ENCODE measurements at regions not wholly inside any gene's neighbourhood (a gene's known extent, or its start where the extent isn't known, plus 50 kb on each side); places are given as distances from the start of the nearest gene placed in this dataset.

DNA sequence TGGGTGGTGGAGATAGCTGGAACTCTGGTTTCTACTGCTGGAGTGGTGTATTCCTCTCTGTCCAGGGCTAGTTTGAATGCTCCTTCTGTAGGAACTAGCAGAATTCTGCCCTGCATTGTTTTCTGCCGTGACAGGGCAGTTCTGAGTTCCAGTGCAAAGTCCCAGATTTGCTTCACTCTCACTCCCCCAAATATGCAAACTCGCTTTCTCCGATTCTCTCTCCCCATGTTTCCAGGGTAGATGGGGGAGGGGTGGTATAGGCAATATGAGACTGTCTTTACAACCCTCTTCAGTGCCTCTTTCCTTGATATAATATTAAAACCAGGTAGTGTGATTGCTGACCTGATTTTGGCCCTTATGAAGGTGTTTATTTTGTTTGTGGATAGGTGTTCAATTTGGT is 693.3 kb upstream of the GRM3 start (continued):
- TF ChIP-seq, protein P1, sequence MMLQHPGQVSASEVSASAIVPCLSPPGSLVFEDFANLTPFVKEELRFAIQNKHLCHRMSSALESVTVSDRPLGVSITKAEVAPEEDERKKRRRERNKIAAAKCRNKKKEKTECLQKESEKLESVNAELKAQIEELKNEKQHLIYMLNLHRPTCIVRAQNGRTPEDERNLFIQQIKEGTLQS (IDR thresholded peaks at IDR 0.05) = no peak

DNA sequence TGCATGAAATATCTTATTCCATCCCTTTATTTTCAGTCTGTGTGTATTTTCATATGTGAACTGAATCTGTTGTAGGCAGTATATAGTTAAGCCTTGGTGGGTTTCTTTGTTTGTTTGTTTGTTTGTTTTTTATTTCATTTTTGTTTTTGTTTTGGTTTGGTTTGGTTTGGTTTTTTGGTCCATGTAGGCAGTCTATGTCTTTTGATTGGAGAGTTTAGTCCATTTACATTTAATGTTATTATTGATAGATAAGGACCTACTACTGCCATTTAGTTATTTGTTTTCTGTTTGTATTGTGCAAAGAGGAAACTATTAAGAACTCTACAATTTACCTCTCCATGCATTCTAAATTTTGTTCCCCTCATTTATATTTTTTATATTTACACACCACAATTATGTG is 695.9 kb upstream of the GRM3 start:
- no peak for DNase-seq (ENCODE audit: low spot score)
- Histone ChIP-seq H3K4me1 (ENCODE audit: control insufficient read depth in 4 of 4, insufficient read depth in 4 of 4, low read length in 3 of 4) (no peaks in the 10 kb centered on the region), H3K4me3 (ENCODE audit: low read depth in 1 of 3, low read length in 3 of 3) (no peak overlapping the region), H3K27me3 (ENCODE audit: control insufficient read depth in 4 of 4, insufficient read depth in 4 of 4, low read length in 3 of 4) (no peaks in the 10 kb centered on the region), H3K36me3 (ENCODE audit: control insufficient read depth in 4 of 4, insufficient read depth in 3 of 4, low read depth in 1 of 4, low read length in 3 of 4) (no peaks in the 10 kb centered on the region), H3K9me3 (ENCODE audit: control insufficient read depth in 4 of 4, low read length in 3 of 4) (peaks cover 1 to 18% (median 2%) of the 10 kb centered on the region in 4 donors), H3K27ac (ENCODE audit: low read depth in 1 of 2, low read length in 2 of 2) (no peak overlapping the region), H3K9ac (ENCODE audit: low read depth in 1 of 2, low read length in 2 of 2) (no peak overlapping the region)
- TF ChIP-seq FOXA1 (IDR thresholded peaks at IDR 0.05) = no peak
- TF ChIP-seq SP1 (IDR thresholded peaks at IDR 0.05) = no peak
- TF ChIP-seq, protein P2, sequence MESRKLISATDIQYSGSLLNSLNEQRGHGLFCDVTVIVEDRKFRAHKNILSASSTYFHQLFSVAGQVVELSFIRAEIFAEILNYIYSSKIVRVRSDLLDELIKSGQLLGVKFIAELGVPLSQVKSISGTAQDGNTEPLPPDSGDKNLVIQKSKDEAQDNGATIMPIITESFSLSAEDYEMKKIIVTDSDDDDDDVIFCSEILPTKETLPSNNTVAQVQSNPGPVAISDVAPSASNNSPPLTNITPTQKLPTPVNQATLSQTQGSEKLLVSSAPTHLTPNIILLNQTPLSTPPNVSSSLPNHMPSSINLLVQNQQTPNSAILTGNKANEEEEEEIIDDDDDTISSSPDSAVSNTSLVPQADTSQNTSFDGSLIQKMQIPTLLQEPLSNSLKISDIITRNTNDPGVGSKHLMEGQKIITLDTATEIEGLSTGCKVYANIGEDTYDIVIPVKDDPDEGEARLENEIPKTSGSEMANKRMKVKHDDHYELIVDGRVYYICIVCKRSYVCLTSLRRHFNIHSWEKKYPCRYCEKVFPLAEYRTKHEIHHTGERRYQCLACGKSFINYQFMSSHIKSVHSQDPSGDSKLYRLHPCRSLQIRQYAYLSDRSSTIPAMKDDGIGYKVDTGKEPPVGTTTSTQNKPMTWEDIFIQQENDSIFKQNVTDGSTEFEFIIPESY (IDR thresholded peaks at IDR 0.05) = no peak
- TF ChIP-seq RXRA (IDR thresholded peaks at IDR 0.05) = no peak
- TF ChIP-seq FOXA2 (IDR thresholded peaks at IDR 0.05) = no peak
- no peak for TF ChIP-seq TAF1 (conservative IDR thresholded peaks at IDR 0.05)
- TF ChIP-seq, protein P3, sequence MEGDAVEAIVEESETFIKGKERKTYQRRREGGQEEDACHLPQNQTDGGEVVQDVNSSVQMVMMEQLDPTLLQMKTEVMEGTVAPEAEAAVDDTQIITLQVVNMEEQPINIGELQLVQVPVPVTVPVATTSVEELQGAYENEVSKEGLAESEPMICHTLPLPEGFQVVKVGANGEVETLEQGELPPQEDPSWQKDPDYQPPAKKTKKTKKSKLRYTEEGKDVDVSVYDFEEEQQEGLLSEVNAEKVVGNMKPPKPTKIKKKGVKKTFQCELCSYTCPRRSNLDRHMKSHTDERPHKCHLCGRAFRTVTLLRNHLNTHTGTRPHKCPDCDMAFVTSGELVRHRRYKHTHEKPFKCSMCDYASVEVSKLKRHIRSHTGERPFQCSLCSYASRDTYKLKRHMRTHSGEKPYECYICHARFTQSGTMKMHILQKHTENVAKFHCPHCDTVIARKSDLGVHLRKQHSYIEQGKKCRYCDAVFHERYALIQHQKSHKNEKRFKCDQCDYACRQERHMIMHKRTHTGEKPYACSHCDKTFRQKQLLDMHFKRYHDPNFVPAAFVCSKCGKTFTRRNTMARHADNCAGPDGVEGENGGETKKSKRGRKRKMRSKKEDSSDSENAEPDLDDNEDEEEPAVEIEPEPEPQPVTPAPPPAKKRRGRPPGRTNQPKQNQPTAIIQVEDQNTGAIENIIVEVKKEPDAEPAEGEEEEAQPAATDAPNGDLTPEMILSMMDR (IDR thresholded peaks at IDR 0.05; ENCODE audit: low read depth, low read length, missing input control) = no peak
- no peak for TF ChIP-seq YY1 (IDR thresholded peaks at IDR 0.05)

DNA sequence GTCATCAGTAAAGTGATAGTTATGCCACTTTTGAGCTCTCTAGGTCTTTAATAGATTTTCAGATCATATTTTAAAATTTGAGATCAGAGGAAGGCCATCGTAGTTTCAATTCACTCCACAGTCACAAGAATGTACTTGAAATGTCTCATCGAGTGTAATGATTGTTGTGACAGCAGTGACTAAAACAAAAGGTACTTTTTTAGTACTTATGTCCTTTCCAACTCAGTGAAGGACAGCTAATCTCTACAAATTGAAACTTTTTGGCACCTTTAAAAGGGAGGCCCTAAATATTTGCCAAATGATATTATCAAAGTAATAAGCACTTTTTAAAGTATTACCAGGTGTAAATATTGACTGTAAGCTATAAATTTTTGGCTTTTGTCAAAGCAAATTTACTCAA is 702.9 kb upstream of the GRM3 start:
- Histone ChIP-seq H3K27me3 (ENCODE audit: control insufficient read depth in 4 of 4, insufficient read depth in 4 of 4, low read length in 3 of 4) (no peaks in the 10 kb centered on the region), H3K36me3 (ENCODE audit: control insufficient read depth in 4 of 4, insufficient read depth in 3 of 4, low read depth in 1 of 4, low read length in 3 of 4) (no peaks in the 10 kb centered on the region), H3K4me3 (ENCODE audit: low read depth in 1 of 3, low read length in 3 of 3) (no peak overlapping the region), H3K4me1 (ENCODE audit: control insufficient read depth in 4 of 4, insufficient read depth in 4 of 4, low read length in 3 of 4) (no peaks in the 10 kb centered on the region), H3K27ac (ENCODE audit: low read depth in 1 of 2, low read length in 2 of 2) (no peak overlapping the region), H3K9me3 (ENCODE audit: control insufficient read depth in 4 of 4, low read length in 3 of 4) (peaks cover 0 to 3% (median 0%) of the 10 kb centered on the region in 4 donors), H3K9ac (ENCODE audit: low read depth in 1 of 2, low read length in 2 of 2) (no peak overlapping the region)
- no peak for TF ChIP-seq EGR1 (IDR thresholded peaks at IDR 0.05; ENCODE audit: low read depth in 2 of 2)
- TF ChIP-seq, protein P1 (IDR thresholded peaks at IDR 0.05) = no peak
- TF ChIP-seq, protein P4, sequence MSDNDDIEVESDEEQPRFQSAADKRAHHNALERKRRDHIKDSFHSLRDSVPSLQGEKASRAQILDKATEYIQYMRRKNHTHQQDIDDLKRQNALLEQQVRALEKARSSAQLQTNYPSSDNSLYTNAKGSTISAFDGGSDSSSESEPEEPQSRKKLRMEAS (IDR thresholded peaks at IDR 0.05) = no peak
- no peak for TF ChIP-seq FOXA2 (IDR thresholded peaks at IDR 0.05)
- TF ChIP-seq, protein P2 (IDR thresholded peaks at IDR 0.05) = no peak
- no peak for TF ChIP-seq YY1 (IDR thresholded peaks at IDR 0.05)
- no peak for TF ChIP-seq HNF4A (conservative IDR thresholded peaks at IDR 0.05)
- TF ChIP-seq NR2F2 (IDR thresholded peaks at IDR 0.05) = no peak
- TF ChIP-seq, protein P3 (IDR thresholded peaks at IDR 0.05; ENCODE audit: low read depth, low read length, missing input control) = no peak
- no peak for TF ChIP-seq SP1 (IDR thresholded peaks at IDR 0.05)
- TF ChIP-seq RXRA (IDR thresholded peaks at IDR 0.05) = no peak
- TF ChIP-seq, protein P5, sequence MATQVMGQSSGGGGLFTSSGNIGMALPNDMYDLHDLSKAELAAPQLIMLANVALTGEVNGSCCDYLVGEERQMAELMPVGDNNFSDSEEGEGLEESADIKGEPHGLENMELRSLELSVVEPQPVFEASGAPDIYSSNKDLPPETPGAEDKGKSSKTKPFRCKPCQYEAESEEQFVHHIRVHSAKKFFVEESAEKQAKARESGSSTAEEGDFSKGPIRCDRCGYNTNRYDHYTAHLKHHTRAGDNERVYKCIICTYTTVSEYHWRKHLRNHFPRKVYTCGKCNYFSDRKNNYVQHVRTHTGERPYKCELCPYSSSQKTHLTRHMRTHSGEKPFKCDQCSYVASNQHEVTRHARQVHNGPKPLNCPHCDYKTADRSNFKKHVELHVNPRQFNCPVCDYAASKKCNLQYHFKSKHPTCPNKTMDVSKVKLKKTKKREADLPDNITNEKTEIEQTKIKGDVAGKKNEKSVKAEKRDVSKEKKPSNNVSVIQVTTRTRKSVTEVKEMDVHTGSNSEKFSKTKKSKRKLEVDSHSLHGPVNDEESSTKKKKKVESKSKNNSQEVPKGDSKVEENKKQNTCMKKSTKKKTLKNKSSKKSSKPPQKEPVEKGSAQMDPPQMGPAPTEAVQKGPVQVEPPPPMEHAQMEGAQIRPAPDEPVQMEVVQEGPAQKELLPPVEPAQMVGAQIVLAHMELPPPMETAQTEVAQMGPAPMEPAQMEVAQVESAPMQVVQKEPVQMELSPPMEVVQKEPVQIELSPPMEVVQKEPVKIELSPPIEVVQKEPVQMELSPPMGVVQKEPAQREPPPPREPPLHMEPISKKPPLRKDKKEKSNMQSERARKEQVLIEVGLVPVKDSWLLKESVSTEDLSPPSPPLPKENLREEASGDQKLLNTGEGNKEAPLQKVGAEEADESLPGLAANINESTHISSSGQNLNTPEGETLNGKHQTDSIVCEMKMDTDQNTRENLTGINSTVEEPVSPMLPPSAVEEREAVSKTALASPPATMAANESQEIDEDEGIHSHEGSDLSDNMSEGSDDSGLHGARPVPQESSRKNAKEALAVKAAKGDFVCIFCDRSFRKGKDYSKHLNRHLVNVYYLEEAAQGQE (IDR thresholded peaks at IDR 0.05) = no peak
- no peak for DNase-seq (ENCODE audit: low spot score)
- WGBS = 67% methylated on average over 2 of the region's 2 CpGs

Data from liver (tissue), 8 donors.